GM18861 (cell line): ENCODE measurements at regions not wholly inside any gene's neighbourhood (a gene's known extent, or its start where the extent isn't known, plus 50 kb on each side); places are given as distances from the start of the nearest gene placed in this dataset.

Experiments
- ATAC-seq: cut with Tn5 transposase; IDR thresholded peaks from one replicate; pipeline ENCODE4 v1.9.1; 2021; ENCODE audit not compliant: unreplicated experiment

DNA sequence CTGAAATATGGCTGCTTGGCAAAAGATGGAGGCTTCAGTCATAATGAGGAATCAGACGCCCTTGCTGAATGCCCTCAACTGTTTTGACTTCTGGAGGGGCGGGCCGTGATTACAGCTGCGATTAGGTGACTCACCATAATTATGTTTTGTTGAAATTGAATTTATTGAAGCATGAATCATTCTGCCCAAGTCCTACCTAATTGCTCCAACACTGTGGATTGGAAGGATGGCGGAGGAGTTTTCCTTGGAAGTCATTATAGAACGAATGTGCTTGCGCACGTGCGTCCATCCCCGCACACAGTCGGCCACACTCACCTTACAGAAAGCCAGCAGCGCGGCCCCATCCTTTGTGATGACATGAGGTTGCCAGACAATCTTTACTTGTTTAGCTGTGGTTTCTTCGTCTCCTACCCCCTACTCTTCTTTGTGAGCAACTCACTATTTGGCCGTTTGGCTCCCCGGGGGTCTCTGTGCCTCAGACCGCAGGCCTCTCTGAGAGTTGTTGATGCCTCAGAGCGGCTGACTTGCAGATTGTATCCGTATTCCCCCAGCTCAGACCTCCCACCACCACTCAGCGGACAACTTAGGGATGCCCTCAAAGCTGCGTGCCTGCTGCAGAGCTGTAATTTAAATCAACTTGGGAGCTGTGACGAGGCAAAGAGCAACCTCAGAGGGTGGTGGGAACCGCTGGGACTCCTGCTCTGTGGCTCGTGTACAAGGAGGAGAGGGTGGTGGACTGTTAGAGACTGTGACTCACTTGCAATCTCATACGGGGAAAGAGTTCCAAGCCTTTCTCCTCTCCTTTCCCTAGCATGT is 513.4 kb downstream of the TNS1 start:
- ATAC-seq, result no peak

DNA sequence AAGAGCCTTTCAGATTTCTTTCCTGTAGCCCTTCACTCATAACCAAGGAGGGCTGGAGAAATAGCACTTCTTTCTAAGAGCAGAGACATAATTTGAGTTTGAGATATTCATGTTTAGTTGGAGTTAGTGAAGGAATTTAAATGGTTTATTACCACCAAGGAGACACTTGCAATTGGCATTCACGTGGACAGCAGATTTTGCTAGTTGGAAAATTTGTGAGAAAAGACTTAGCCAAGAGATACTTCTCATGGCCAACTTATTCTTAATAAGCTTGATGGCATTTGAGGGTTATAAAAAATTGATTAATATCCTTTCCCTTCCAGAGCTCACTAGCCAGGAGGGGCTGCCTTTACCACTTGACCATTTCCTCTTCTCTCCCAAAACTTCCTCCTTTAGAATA is 518.7 kb downstream of the TNS1 start:
- no peak for ATAC-seq

DNA sequence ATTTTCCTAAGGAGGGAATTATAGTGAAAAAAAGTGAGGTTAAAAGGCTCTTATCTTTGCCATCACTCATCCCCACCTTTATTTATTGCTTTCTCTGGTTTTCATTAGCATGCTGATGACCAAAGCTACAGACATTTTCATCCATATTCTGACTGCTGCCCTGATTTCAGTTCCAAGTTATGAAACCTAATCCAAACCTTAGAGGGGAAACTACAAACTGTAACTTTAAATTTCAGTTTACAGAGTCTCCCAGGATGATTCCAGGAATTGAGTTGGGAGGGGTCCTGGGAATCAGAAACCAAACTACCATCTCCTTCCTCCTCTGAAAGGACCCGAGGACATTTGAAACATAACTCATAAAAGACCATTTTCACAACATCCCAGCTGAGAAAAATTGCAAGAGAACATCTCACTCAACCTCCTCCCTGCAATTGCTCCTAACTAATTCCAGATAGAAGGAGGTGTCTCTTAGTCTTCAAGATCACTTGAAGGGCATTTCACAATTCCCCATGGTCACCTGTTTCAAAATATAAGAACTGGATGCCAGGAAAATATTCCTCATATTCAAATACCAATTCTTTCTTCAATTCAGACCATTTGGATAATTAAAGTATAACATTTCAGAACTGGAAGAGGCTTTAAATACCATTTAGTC is 520.6 kb downstream of the TNS1 start:
- no peak for ATAC-seq

DNA sequence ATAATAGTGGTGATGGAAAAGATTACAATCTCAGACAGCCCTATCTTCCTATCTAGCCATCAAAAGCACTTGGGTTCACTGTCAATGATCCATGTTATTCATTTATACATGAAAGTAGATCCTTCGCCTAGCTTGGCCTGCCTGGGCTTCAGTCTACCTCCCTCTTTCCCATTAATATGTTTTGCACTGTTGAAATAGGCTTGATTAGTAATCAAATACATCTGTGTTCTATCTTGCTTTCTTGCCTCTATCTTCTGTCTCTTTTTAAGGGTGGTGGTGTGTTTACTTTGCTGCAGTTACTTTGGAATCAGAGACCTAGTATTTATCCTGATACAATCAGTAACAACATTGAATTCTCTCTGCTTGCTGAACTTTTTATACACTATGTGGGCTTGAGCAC is 521.2 kb downstream of the TNS1 start:
- ATAC-seq, result no peak

DNA sequence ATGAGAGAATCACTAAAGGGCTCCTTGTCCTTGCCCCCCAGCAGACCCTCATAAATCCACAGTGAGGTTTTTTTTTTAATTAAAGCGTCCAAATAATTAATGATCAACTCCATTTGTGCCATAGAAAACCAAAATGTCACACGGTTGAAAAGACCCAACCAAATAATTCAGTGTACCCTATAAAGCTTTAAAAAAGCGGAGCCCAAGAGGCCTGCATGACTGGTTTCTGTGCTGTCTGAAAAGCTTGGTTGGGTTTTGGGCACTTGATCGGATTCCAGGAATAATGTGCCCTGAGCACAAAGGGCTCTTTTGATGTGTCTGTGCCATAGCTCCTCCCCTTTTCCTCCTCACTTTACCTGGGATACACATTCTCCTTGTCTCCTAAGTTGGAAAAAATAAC is 523.2 kb downstream of the TNS1 start:
- ATAC-seq, result no peak

DNA sequence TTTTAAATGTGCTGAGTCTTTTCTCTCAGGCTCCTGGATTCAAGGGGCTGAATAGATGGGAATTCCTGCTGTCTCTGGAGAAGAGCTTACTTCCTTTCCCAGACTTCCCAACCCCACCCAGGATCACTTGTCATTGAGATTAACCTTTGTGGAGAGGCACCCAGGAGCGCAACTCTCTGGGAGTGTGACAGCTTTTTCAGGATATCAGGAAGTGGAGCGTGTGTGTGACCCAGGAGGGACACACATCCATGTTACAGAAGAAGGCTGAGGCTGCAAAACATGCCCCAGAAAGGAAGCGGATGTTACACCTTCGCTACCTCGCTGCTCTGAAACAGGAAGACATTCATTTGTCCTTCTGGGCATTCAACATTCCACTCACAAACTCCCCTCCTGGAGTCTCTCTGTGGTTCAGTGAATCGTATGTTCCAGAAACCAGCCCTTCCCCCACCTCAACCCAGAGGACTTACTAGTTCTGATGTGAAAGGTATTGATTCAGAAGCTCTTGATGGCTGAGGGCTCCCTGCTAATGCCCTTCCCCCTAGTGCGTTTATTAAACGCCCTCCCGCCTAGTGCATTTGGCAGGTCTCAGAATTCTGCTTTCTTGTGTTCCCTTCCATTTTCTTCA is 523.9 kb downstream of the TNS1 start:
- ATAC-seq, result no peak

DNA sequence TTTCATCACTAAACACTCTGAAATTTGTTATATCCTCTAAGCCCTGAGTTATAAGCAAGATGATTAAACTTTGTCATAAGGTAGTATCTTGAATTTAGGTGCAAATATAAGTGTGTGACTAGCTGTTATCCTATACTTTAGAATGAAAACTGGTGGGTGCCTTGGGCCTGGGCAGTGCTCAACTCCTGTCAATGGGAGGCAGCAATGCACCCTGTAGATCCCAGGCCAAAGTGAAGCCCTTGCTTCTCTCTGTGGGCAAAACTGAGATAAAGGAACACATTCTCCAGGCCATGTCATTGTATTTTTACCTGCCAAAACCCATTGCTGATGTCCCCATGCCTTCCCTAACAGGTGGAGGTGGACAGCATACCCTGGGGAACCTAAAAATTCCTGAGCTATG is 525.2 kb downstream of the TNS1 start:
- ATAC-seq, result no peak

DNA sequence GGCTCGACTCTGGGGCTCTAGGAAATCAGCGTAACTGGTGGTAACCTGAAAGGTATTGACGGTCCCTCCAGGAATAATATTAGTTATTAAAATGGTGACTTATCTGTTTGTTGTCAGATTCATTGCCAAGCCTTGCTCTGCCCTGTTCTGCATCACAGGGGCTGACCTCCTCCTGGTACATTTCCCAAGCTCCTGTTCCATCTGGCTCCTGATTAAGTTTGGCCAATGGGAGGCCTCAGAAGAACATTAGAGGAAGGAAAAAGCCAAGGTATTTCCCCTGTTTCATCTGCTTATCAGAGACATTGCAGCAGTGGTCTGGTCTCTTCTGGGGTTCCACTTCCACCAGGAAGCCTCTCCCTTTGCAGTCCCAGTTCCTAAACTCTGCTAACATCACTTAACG is 527.0 kb downstream of the TNS1 start:
- ATAC-seq, result no peak

DNA sequence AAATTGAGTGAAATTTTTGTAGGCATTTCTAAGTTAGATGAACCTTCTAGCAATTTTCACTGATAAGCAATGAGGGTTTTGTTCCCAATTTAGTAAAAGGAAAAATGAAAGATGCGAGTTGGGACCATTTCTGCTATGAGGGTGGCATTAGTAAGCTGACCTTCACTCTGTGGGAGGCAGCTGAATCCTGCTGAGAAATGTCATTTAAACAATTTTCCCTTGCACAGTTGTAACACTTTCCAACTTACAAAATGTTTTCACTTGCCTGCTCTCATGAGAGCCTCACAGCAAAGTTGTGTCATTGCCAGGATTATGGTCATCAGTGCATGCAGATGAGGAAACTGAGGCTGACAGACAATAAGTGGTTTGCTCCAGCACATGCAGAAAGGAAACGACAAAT is 527.7 kb downstream of the TNS1 start:
- no peak for ATAC-seq

DNA sequence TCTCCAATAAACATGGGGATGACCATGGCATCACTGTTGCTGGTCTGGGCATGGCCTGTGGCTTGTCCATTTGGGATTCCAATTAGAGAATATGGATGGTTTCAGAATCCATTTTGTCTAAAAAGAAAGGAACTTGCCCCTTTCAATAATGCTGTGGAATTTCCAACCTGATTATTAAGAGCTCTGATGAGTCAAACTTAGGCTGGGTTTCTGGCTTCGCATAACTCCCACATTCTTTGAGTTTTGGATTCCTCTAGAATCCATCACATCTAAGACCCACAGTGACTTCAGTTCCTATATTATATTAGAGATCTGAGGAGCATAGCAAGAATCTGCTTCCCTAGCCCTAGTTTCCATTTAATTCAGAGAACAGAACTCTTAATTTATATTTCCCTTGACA is 531.5 kb downstream of the TNS1 start:
- no peak for ATAC-seq

DNA sequence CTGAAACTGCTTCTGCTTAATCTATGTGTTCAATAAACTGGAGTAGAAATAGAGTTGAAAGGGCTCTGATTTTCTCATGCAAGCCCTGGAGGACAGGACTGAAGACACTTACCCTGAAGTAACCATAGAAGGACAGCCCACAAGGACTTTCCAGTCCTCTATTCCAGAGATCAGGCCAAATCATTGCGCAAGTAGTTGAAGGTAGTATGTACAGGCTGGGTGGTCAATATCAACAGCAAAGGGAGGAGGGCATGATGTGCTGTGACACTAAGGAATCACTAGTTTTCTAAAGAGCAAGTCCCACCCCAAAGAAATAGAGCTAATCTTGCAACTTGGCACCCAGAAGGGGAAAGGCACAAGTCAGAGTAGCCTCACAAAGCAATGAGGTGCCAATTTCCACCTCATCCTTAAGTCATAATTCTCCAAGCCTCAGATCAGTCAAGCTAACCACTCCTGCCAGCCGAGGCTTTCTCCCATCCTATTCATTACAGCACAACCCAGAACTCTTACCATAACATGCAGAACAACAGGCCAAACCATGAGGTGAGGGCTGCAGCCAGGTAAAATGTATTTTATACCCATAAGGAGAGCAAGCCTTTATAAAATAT is 533.5 kb downstream of the TNS1 start:
- ATAC-seq, result no peak

DNA sequence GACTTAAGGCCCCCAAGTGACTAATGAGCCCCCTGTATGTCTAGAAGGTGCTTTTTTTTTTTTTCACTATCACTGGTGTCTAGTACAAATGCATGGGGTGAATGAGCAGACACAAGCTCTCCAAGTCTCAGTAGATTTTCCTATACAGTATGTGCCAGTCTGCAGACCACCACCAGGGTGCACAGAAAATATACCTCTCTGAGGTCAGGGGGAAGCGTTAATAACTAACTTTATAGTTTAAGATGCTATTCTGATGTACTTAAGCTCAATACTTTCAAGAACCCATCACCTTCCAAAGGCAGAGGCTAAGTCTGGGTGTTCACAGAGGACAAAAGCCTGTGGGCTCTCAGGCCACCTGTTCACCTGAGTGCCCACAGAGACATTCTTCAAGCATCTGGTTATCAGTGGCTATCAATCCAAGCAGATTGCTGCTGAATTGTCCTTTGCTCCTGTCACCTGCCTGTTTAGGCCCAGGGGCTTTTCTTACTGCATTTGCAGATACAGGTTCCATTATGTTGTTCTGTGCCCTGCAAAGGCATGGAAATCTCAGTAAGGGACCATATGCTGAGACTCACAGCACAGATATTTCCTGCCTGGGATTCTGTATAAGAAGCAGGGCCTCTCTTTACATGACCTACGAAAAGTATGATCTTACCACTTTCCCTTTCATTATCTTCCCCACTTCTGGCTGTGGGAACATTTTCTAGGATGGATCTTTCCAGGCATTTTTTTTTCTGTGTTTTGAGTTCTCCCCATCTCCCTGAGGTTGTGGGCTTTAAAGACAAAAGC is 534.6 kb downstream of the TNS1 start:
- ATAC-seq, result no peak

DNA sequence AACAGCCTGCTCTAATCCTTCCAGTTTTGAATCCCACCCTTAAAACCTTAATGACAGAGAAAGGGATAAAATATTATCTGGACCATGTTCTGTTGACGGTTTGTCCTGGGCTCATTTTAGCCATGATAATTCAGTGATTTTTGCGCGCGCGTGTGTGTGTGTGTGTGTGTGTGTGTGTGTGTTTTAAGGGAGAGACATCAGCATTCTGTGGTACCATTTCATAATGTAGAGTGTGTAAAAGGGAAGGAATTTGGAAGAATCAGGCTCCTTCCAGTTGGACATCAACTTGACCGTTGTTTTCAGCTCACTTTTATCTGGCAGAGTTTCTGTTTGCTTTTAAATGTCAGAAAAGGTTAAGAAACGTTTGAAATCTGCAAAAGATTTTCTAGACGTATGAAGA is 535.5 kb downstream of the TNS1 start:
- no peak for ATAC-seq

DNA sequence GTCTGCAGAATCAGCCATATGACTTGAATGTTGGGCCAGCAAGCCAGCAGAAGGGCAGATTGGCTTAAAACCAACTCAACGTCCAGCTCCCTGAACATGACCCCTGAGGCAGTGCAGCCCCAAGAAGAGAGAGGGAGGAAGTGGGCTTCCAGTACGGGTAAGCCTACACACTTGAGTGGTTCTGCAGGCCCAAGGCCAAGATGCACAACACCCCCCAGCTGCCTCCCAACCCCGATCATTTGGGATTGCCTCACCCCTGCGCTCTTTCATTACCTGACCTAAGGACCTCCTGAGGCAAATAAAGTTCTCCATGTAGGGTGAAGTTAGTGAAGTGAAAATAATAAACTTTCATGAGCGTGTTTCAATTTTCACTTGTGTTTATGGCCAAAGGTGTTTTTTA is 536.0 kb downstream of the TNS1 start:
- ATAC-seq, result no peak

DNA sequence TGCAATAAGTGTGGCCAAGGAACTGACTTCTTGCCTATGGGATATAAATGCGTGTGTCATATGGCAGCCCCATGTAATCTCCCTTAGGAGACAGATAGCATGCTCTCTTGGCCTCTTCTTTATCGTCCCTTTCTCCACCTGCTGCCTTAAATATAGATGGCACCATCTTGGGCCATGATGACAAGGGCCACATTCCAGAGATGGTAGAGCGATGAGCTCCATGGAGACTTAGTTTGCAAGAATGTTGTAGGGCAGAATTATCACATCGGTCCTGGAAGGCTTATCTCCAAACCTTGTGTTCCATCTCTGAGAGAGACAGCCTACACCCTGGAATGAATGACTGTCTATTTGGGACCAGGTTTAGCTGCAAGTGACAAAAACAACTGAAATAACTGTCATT is 536.7 kb downstream of the TNS1 start:
- ATAC-seq, result no peak

DNA sequence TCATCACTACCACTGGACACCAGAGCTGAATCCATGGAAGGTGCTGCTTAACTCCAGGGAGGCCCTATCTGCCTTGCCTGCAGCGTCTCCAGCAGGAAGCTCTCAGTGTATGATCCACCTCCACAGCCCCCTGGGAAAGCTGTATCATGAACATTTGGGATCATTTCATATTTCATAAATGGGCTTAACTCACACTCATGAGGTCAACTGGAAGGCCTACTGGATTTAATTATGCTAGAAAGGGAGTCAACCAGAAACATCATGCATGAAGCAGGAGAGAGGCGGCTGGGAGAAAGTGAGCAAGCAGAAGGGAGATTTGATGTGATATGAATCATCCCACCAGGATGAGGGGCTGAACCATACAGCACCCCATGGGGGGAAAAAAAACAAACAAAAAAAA is 537.7 kb downstream of the TNS1 start:
- ATAC-seq, result no peak

DNA sequence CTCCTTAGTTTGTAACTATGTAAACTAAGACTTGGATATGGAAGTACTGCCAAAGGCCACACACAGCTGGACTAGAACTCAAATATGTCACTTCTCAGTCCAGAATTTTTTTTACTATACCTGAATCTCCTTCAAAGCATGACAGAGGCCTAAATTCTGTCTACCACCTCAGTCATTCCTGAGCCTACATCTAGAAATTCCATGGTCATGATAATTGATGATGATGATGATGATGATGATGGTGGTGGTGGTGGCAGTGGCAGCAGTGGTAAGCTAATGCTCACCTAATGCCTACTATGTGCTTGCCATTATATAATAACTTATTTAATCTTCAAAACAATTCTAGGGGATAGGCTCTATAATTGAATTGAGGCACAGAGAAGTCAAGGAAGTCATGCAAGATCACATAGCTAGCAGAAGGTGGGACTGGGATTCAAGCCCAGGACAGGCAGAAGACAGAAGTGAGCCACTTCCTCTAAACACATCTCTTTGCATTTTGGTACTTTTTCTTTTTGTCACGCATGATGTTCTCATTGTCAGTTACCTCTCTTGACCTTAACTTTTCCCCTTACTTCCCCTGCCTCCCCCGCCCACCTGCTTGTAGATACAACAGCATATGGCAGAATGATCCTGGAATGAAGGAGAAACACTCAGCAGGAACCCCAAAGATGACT is 539.3 kb downstream of the TNS1 start:
- ATAC-seq, result no peak

DNA sequence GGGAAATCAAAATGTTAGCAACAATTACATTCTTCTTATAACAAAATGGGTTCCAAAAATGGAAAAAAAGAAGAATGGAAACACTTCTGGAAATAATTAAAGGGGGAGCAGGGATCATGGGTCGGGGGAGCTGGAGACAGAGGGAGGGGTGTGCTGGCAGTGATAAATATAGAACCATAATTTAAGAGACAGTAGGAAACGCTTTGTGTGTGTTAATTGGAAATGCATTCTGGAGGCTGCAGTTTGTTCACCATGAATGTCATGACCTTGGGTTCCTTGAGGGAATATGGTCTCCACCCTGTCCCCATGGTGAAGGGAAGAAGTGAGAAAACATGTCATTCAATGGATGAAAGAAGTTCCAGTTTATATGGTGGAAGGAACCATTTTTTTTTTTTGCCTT is 540.7 kb downstream of the TNS1 start:
- no peak for ATAC-seq

DNA sequence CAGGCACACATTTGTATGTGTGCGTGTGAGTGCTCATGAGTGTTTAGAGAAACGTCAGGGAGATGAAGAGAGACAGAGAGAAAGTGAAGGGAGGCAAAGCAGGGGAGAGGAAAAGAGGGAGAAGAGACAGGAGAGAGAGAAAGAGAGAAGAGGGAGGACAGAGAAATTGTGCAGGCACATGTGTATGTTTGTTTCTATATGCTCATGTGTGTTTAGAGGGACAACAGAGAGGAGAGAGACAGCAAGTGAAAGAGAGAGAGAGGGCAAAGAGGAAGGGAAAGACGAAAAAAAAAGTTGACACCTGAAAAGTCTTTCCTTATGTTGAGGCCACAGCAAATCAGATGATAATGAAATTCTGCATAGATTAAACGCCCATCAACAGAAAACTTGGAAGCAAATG is 541.1 kb downstream of the TNS1 start:
- no peak for ATAC-seq

DNA sequence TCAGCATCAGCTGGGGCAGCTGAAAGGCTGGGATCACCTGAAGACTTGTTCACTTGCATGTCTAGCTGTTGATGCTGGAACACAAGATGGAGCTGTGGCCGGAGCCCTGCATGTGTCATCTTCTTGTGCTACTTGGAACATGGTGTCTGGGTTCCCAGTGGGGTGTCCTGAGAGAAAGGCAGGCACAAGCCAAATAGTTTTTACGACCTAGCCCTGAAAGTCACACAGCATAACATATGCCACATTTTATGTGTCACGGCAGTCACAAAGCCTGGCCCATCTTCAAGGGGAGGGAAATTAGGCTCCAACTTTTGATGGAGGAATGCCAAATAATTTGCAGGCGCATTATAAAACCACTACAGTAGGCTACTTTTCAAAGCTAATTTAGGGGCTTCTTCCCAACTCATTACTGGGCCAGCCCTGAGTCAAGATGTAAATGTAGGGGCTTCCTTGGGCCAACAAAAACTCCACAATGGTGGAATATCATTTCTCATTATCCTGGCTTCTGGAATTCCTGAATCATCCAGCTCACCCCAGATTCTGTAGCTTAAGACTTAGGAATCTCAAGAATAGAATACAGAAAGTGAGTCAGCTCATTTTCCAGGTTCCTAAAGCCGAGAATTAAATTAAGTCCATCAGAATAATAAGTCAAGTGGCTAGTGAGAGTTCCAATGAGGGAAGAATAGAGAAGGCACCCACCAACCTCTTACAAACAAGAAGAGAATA is 543.0 kb downstream of the TNS1 start:
- ATAC-seq, result no peak
